GM23248 (cell line): ENCODE measurements at regions not wholly inside any gene's neighbourhood (a gene's known extent, or its start where the extent isn't known, plus 50 kb on each side); places are given as distances from the start of the nearest gene placed in this dataset.

Source experiments
- DNase-seq: peaks from one replicate; pipeline ENCODE4 v3.0.0-alpha.2; 2015
- H2AFZ ChIP-seq: fragments of 200-600 bp; sonication (generic); 2 replicates; pipeline ENCODE4 v1.6.1; 2016; ENCODE audit warnings: antibody characterized with exemption
- H3F3A ChIP-seq: fragments of 200-600 bp; sonication (generic); 2 replicates; pipeline ENCODE4 v1.6.1; 2016; ENCODE audit warnings: mild to moderate bottlenecking, antibody characterized with exemption, mixed run types; ENCODE audit not compliant: insufficient read depth
- H3K27ac ChIP-seq: fragments of 200-600 bp; sonication (generic); 2 replicates; pipeline ENCODE4 v1.5.1; 2016; ENCODE audit warnings: mild to moderate bottlenecking
- H3K27me3 ChIP-seq: fragments of 200-600 bp; sonication (generic); replicated peaks from 2 replicates; pipeline ENCODE4 v1.6.1; 2016; ENCODE audit warnings: mild to moderate bottlenecking; ENCODE audit not compliant: insufficient read depth
- H3K36me3 ChIP-seq: fragments of 200-600 bp; sonication (generic); 2 replicates; pipeline ENCODE4 v1.6.1; 2016; ENCODE audit warnings: low read depth, mild to moderate bottlenecking
- H3K4me1 ChIP-seq: fragments of 200-600 bp; sonication (generic); 2 replicates; pipeline ENCODE4 v1.6.1; 2016; ENCODE audit warnings: mild to moderate bottlenecking; ENCODE audit not compliant: insufficient read depth
- H3K4me2 ChIP-seq: fragments of 200-600 bp; sonication (generic); one replicate; pipeline ENCODE4 v1.6.1; 2016; ENCODE audit warnings: mild to moderate bottlenecking; ENCODE audit not compliant: unreplicated experiment
- H3K4me3 ChIP-seq: fragments of 200-600 bp; sonication (generic); 2 replicates; pipeline ENCODE4 v1.5.1; 2016; ENCODE audit warnings: mild to moderate bottlenecking
- H3K79me2 ChIP-seq: fragments of 200-600 bp; sonication (generic); 2 replicates; pipeline ENCODE4 v1.6.1; 2016; ENCODE audit warnings: mild to moderate bottlenecking; ENCODE audit not compliant: insufficient read depth
- H3K9ac ChIP-seq: fragments of 200-600 bp; sonication (generic); 2 replicates; pipeline ENCODE4 v1.6.1; 2016; ENCODE audit warnings: mild to moderate bottlenecking
- H3K9me2 ChIP-seq: fragments of 200-600 bp; sonication (generic); 2 replicates; pipeline ENCODE4 v1.6.1; 2016; ENCODE audit warnings: mixed run types, mild to moderate bottlenecking, moderate library complexity; ENCODE audit not compliant: insufficient read depth
- H3K9me3 ChIP-seq: fragments of 200-600 bp; sonication (generic); one replicate; pipeline ENCODE4 v1.6.1; 2017; ENCODE audit warnings: low read depth
- H4K20me1 ChIP-seq: fragments of 200-600 bp; sonication (generic); 2 replicates; pipeline ENCODE4 v1.6.0; 2016; ENCODE audit not compliant: insufficient read depth
- EZH2 ChIP-seq: fragments of 200-600 bp; sonication (generic); IDR thresholded peaks from 2 replicates; pipeline ENCODE4 v1.6.1; 2018; ENCODE audit warnings: antibody characterized with exemption, mild to moderate bottlenecking; ENCODE audit not compliant: insufficient read depth, poor library complexity, severe bottlenecking
- EZH2phosphoT487 ChIP-seq: fragments of 200-600 bp; sonication (generic); IDR thresholded peaks from 2 replicates; pipeline ENCODE4 v1.6.1; 2018; ENCODE audit warnings: antibody characterized with exemption, moderate library complexity, mild to moderate bottlenecking, low read depth; ENCODE audit not compliant: insufficient read depth
- WGBS, 2 experiments: methylation state at CpG; one replicate each; pipeline ENCODE4 v1.1.6; 2015 to 2017; ENCODE audit warnings: low lambda C conversion rate in 2 of 2, low coverage in 1 of 2; ENCODE audit errors: missing lambda C conversion rate in 2 of 2; 5-methylcytosine and 5-hydroxymethylcytosine counted together
- in situ Hi-C: fragments of 300-500 bp; cut with MboI; formaldehyde crosslinking; loops from 2 replicates; pipeline ENCODE4 v1.15.0; 2020

DNA sequence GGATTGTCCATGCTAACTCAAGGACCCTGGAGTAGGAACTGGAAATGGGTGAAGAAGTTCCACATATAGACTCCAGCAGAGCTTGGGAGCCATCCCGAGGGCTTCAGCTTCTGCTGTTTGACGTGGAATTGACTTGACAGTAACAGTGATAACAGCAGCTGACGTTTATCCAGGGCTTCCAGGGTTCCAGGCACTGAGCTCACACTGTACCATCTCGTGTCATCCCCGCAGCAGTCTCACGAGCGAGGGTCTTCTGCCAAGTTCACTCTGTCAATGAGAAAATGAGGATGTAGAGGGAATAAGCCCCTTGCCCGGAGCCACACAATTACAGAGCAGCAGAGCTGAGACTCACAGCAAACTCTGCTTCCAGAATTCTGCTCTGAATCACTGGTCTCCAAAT lies 447.7 kb downstream of the SIPA1L2 start:
- no peaks in the 10 kb centered on the region for H3K9me3 ChIP-seq
- no peak overlapping the region for H3K27ac ChIP-seq
- no peaks in the 10 kb centered on the region for H3F3A ChIP-seq
- H3K79me2 ChIP-seq: no peaks in the 10 kb centered on the region
- no peaks in the 10 kb centered on the region for H3K4me1 ChIP-seq
- TF ChIP-seq EZH2phosphoT487: no peak
- no peak for TF ChIP-seq EZH2
- no peak for DNase-seq
- no peak overlapping the region for H3K9ac ChIP-seq
- no peak overlapping the region for H3K4me2 ChIP-seq
- H3K4me3 ChIP-seq: no peak overlapping the region
- no peaks in the 10 kb centered on the region for H3K27me3 ChIP-seq
- no peaks in the 10 kb centered on the region for H3K9me2 ChIP-seq
- H2AFZ ChIP-seq: no peak overlapping the region
- H3K36me3 ChIP-seq: no peaks in the 10 kb centered on the region
- WGBS, 2 experiments: 58 to 59% methylated on average over 8 of the region's 8 CpGs
- in situ Hi-C loops: no loop called here
- H4K20me1 ChIP-seq: no peaks in the 10 kb centered on the region

DNA sequence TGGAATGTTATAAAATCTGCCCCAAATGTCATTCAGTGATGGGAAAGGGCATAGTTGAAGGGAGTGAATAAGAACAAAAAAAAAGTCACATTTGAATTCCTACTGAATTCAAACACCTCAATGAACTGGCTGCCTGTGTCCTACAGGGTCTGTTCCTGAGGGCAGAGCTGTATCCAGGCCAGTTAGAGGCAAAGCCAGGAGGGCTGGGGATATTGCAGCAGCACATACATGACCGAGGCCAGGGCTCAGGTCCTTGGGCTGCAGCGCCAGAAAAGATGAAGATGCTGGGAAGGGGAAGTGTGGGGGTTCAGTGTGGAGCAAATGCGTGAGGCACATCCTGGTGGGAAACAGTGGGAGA lies 449.2 kb downstream of the SIPA1L2 start:
- no peaks in the 10 kb centered on the region for H3K36me3 ChIP-seq
- H3F3A ChIP-seq: no peaks in the 10 kb centered on the region
- H2AFZ ChIP-seq: no peak overlapping the region
- no peaks in the 10 kb centered on the region for H3K9me3 ChIP-seq
- no peak overlapping the region for H3K9ac ChIP-seq
- no peak overlapping the region for H3K4me2 ChIP-seq
- no peaks in the 10 kb centered on the region for H4K20me1 ChIP-seq
- no peak overlapping the region for H3K27ac ChIP-seq
- in situ Hi-C loops: no loop called here
- H3K4me3 ChIP-seq: no peak overlapping the region
- H3K79me2 ChIP-seq: no peaks in the 10 kb centered on the region
- DNase-seq: no peak
- 67 to 77% methylated on average over 3 of the region's 3 CpGs for WGBS, 2 experiments
- no peaks in the 10 kb centered on the region for H3K9me2 ChIP-seq
- TF ChIP-seq EZH2phosphoT487: no peak
- TF ChIP-seq EZH2: no peak
- no peaks in the 10 kb centered on the region for H3K27me3 ChIP-seq
- no peaks in the 10 kb centered on the region for H3K4me1 ChIP-seq

DNA sequence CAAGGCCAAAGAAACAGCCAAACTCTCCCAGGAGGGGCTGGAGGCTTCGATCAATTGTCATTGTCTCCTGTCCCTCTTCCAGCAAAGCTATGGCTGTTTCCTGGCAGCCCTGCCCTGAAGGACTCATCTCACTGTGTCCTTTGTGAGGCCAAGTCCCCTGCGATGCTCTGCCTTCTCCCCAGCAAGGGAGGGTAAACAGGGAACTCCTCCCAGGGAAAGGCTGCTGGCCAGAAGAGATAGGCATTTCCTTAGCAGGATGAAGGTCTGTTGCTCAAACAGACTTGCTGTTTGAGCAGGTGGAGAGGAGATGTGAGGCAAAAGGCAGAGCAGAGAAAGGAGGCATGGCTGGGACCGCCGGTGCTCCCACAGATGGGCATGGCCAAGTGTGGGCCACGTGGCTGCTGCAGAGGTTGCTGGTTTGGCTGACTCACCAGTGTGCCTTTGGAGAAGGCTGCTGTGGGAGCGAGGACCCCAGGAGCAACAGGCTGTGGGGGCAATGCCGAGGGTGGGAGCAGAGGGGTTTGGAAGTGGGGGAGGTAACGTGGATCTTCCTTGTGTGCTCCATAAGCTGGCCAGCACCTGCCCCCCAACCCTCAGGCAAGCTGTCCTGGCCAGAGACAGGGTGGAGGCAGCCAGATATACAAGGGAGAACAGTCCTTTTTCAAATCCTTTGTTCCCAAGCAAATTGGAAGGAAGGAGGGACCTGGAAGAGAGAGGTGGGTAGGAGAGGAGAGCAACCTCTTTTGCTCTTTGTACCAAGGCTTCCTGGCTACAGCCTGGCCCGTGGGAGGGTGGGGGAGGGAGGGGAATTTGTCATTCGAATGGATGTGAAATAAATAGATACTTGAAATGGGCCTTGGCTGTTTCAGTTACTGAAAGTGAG lies 449.8 kb downstream of the SIPA1L2 start:
- Histone ChIP-seq H3K27me3 (no peaks in the 10 kb centered on the region), H3K9me3 (no peaks in the 10 kb centered on the region), H3K9ac (no peak overlapping the region), H3K36me3 (no peaks in the 10 kb centered on the region), H3K79me2 (no peaks in the 10 kb centered on the region), H3K9me2 (no peaks in the 10 kb centered on the region), H3F3A (no peaks in the 10 kb centered on the region), H2AFZ (no peak overlapping the region), H3K4me3 (no peak overlapping the region), H3K4me2 (no peak overlapping the region), H3K27ac (no peak overlapping the region), H3K4me1 (no peaks in the 10 kb centered on the region), H4K20me1 (no peaks in the 10 kb centered on the region)
- in situ Hi-C loops: no loop called here
- 13 to 14% methylated on average over 9 to 10 of the region's 10 CpGs for WGBS, 2 experiments
- peak; percentile 28 for DNase-seq
- TF ChIP-seq EZH2 (no peak), EZH2phosphoT487 (no peak)

DNA sequence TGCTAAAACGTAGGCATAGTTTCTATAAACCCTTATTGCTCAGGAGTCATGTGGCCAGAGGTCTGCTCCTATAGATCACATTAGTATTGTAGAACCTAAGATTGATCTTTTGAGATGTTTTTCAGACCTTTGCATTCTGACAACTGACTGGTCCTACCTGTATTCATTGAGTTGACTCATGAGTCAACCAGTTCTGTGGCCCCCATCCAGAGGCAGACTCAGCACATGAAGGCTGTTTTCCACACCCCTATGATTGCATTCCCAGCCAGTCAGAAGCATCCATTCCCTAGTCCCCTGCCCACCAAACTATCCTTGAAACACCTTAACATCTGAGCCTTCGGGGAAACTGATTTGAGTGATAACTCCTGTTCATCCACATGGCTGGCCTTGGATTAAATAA lies 451.7 kb downstream of the SIPA1L2 start:
- Histone ChIP-seq H4K20me1 (no peaks in the 10 kb centered on the region), H3K27ac (no peak overlapping the region), H3K4me3 (no peak overlapping the region), H3F3A (no peaks in the 10 kb centered on the region), H3K9me3 (no peaks in the 10 kb centered on the region), H3K4me2 (no peak overlapping the region), H2AFZ (no peak overlapping the region), H3K36me3 (no peaks in the 10 kb centered on the region), H3K9ac (no peak overlapping the region), H3K27me3 (no peaks in the 10 kb centered on the region), H3K9me2 (no peaks in the 10 kb centered on the region), H3K4me1 (no peaks in the 10 kb centered on the region), H3K79me2 (no peaks in the 10 kb centered on the region)
- no peak for DNase-seq
- WGBS, 2 experiments: 23 to 29% methylated on average over 2 of the region's 2 CpGs
- TF ChIP-seq EZH2 (no peak), EZH2phosphoT487 (no peak)
- in situ Hi-C loops: no loop called here
